Activated B cell treated with CpG ODN at 0.5 μM for 24 hours (primary cell): ENCODE measurements at regions not wholly inside any gene's neighbourhood (a gene's known extent, or its start where the extent isn't known, plus 50 kb on each side); places are given as distances from the start of the nearest gene placed in this dataset.

ENCODE experiments used
- ATAC-seq: fragments of 200-7000 bp; cut with Tn5 transposase; one replicate; pipeline ENCODE4 v1.10.0; 2021; ENCODE audit warnings: low read depth, mild to moderate bottlenecking, moderate library complexity
- CTCF ChIA-PET: fragments of 350-600 bp; sonication (Branson Sonifier 250); formaldehyde crosslinking; loops from one replicate; lab custom pipeline; 2021; ENCODE audit warnings: antibody characterized with exemption; lab: Charles Lee
- POLR2A ChIA-PET: fragments of 350-600 bp; sonication (Branson Sonifier 250); formaldehyde crosslinking; loops from one replicate; lab custom pipeline; 2021; ENCODE audit warnings: antibody characterized with exemption; lab: Charles Lee
- DNase-seq: peaks from one replicate; pipeline ENCODE4 v3.0.0; 2022
- H3K27ac Mint-ChIP-seq: one replicate; pipeline ENCODE4 v1.8.0; 2020; ENCODE audit warnings: mixed read lengths
- H3K27me3 Mint-ChIP-seq: one replicate; pipeline ENCODE4 v1.8.0; 2021; ENCODE audit warnings: mixed read lengths
- H3K36me3 Mint-ChIP-seq: one replicate; pipeline ENCODE4 v1.8.0; 2021; ENCODE audit warnings: low read depth, mixed read lengths
- H3K4me1 Mint-ChIP-seq: one replicate; pipeline ENCODE4 v1.8.0; 2021; ENCODE audit warnings: mixed read lengths
- H3K4me3 Mint-ChIP-seq: one replicate; pipeline ENCODE4 v1.8.0; 2020; ENCODE audit warnings: mild to moderate bottlenecking, mixed read lengths
- H3K9me3 Mint-ChIP-seq: one replicate; pipeline ENCODE4 v1.8.0; 2020; ENCODE audit warnings: mixed read lengths
- intact Hi-C: fragments of 100-400 bp; cut with micrococcal nuclease; formaldehyde crosslinking; loops from one replicate; pipeline ENCODE4 v1.15.1; 2024
- TF ChIP-seq, protein P1 (sequence below): fragments of 200-600 bp; IDR thresholded peaks from one replicate; pipeline ENCODE4 v1.8.0; 2022; ENCODE audit warnings: antibody characterized with exemption, mild to moderate bottlenecking

DNA sequence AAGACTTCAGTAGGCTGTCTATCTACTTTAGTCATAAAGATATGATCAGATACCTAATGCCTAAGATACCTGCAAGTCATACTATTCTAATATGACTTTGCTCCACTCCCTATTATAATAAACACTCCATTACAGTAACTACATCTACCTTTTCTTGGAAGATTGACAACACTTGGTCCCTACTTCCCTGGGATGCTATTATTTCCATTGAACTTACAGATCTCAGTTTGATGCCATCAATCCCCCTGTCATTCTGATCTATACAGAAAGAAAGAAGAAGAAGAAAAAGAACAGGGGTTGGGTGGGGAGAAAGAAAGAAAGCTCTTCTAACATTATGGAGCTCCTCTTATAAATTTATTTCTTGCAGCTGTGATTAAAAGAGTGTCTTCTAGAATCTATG, 889.1 kb upstream of the NRXN1 start:
- Mint-ChIP-seq H3K9me3 (peaks cover 7% of the 10 kb centered on the region), H3K27me3 (no peaks in the 10 kb centered on the region), H3K36me3 (no peaks in the 10 kb centered on the region), H3K4me3 (no peak overlapping the region), H3K4me1 (no peaks in the 10 kb centered on the region), H3K27ac (no peak overlapping the region)
- DNase-seq, result no peak
- TF ChIP-seq, protein P1, sequence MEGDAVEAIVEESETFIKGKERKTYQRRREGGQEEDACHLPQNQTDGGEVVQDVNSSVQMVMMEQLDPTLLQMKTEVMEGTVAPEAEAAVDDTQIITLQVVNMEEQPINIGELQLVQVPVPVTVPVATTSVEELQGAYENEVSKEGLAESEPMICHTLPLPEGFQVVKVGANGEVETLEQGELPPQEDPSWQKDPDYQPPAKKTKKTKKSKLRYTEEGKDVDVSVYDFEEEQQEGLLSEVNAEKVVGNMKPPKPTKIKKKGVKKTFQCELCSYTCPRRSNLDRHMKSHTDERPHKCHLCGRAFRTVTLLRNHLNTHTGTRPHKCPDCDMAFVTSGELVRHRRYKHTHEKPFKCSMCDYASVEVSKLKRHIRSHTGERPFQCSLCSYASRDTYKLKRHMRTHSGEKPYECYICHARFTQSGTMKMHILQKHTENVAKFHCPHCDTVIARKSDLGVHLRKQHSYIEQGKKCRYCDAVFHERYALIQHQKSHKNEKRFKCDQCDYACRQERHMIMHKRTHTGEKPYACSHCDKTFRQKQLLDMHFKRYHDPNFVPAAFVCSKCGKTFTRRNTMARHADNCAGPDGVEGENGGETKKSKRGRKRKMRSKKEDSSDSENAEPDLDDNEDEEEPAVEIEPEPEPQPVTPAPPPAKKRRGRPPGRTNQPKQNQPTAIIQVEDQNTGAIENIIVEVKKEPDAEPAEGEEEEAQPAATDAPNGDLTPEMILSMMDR, result no peak
- ChIA-PET CTCF (no interaction called here), POLR2A (no interaction called here)
- no peak for ATAC-seq
- intact Hi-C loops, result no loop called here

DNA sequence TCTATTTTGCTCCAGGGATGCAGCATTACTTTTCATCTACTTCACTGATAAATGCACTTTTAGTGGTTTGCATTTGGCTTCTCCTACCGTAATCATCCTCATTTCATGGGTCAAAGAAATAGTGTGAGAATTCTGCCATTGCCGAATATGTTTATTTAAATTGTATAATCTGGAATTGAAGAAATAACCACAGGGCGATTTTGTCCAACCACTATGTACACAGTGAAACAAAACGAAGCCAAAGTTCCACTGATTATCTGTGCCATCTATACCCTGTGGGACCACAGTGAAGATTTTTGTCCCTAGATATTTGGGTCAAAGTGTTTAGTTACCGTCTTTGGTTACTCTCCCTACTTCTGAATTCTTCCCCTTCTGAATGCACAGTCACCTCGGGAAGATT, 888.6 kb upstream of the NRXN1 start:
- TF ChIP-seq, protein P1, result no peak
- Mint-ChIP-seq H3K4me3 (no peak overlapping the region), H3K9me3 (peaks cover 7% of the 10 kb centered on the region), H3K4me1 (no peaks in the 10 kb centered on the region), H3K27me3 (no peaks in the 10 kb centered on the region), H3K27ac (no peak overlapping the region), H3K36me3 (no peaks in the 10 kb centered on the region)
- ATAC-seq (no peak), DNase-seq (no peak)
- ChIA-PET CTCF (no interaction called here), POLR2A (no interaction called here)
- intact Hi-C loops, result no loop called here

DNA sequence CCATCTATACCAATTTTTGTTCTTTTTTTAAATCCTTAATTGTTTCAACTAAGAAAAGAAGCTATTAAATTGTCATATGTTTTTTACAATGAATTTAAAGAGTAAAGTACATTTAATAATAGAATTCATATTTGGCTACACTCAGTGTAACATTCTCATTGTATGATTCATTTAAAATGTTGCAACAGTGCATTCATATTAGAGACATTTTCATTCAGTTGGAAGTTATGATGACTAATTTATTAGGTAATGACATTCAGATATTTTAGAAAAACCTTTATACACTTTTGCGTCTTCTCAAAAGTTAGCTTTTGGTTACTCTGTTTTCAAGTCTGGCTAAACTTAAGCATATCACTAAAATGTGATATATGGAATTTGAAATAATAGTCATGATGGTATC, 887.5 kb upstream of the NRXN1 start:
- ChIA-PET CTCF (no interaction called here), POLR2A (no interaction called here)
- intact Hi-C loops, result no loop called here
- ATAC-seq, result no peak
- TF ChIP-seq, protein P1, result no peak
- Mint-ChIP-seq H3K4me1 (no peaks in the 10 kb centered on the region), H3K9me3 (peaks cover 11% of the 10 kb centered on the region), H3K27me3 (no peaks in the 10 kb centered on the region), H3K4me3 (no peak overlapping the region), H3K27ac (no peak overlapping the region), H3K36me3 (no peaks in the 10 kb centered on the region)
- DNase-seq, result no peak

DNA sequence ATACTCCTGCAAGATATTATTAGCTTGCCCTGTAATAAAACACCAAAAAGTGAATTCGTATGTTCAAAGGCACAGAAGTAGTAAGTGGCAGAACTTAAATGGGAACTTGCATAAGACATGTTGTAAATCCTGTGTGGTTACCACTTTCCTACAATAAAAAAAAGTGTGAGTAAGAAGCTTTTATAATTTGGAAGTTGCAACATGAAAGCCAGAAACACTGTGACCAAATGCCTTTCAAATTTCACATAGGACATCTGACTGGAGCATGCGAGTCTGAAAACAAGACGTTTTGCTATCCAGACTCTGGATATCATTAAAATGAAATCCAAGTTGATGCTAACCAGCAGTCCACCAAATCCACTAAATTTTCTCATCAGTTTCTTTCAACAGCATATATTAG, 886.2 kb upstream of the NRXN1 start:
- no peak for ATAC-seq
- Mint-ChIP-seq H3K4me1 (no peaks in the 10 kb centered on the region), H3K36me3 (no peaks in the 10 kb centered on the region), H3K27ac (no peak overlapping the region), H3K4me3 (no peak overlapping the region), H3K27me3 (no peaks in the 10 kb centered on the region), H3K9me3 (peaks cover 17% of the 10 kb centered on the region)
- ChIA-PET CTCF (no interaction called here), POLR2A (no interaction called here)
- intact Hi-C loops, result no loop called here
- no peak for DNase-seq
- TF ChIP-seq, protein P1, result no peak

DNA sequence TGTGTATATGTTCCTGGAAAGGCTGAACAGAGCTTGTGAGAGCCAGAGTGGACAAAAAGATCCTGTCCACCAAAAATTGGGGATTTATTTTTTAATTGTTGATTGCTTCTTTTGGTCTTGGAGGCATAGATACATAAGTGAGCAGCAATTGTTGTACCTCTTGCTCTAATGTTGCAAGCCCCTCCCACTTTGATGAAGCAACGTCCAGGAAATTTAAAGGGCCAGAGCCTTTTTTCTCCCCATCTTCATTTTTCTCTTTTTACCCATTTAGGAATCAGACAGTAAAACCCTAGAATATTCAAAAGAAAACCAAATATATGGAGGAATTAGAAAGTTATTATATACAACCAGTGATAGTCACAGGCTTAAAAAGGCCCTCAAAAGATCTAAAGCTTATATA, 871.8 kb upstream of the NRXN1 start:
- POLR2A ChIA-PET, result no interaction called here
- no peaks in the 10 kb centered on the region for H3K36me3 Mint-ChIP-seq

More for the DNA sequence above, 871.8 kb upstream of the NRXN1 start:
- TF ChIP-seq, protein P1, result no peak
- Mint-ChIP-seq H3K27me3 (no peaks in the 10 kb centered on the region), H3K4me1 (no peaks in the 10 kb centered on the region), H3K27ac (no peak overlapping the region), H3K4me3 (no peak overlapping the region), H3K9me3 (no peaks in the 10 kb centered on the region)
- CTCF ChIA-PET, result no interaction called here
- ATAC-seq (no peak), DNase-seq (no peak)
- intact Hi-C loops, result no loop called here
